ENCODE measurements at regions not wholly inside any gene's neighbourhood (a gene's known extent, or its start where the extent isn't known, plus 50 kb on each side); places are given as distances from the start of the nearest gene placed in this dataset.
A peak's percentile ranks its signal among the peaks of the same experiment; 100 is the strongest.

GRCh38 chr2:5352286-5352685, 339.9 kb upstream of the SOX11 start:
- TF ChIP-seq CTCF (conservative IDR thresholded peaks at IDR 0.05), result no peak
- TF ChIP-seq ZFX (IDR thresholded peaks at IDR 0.05), result no peak
- H3K27ac ChIP-seq, result no peak overlapping the region

DNA sequence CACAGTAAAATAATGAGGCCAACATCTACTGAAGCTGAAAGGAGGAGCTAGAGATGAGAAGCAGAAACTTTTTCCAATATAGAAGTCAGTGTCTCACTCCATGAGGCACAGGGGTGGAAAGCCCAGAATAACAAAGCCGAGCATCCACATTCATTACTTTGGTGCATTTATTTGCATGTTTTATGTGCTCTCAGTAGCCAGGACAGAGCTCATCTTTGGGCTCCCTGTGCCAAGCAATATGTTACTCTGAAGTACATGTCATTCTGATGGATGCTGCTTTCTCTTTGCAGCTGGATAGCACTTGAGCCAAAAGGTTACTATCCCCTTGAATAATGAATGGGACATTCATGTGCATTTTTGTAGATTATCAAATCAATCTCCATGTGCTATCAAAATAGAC, 338.6 kb upstream of the SOX11 start:
- no peak overlapping the region for H3K27ac ChIP-seq
- no peak for TF ChIP-seq CTCF (conservative IDR thresholded peaks at IDR 0.05)
- TF ChIP-seq ZFX (IDR thresholded peaks at IDR 0.05), result no peak

- H3K27ac ChIP-seq, result no peak overlapping the region
- TF ChIP-seq CTCF (conservative IDR thresholded peaks at IDR 0.05), result no peak
- TF ChIP-seq ZFX (IDR thresholded peaks at IDR 0.05), result no peak
These were observed 332.8 kb upstream of the SOX11 start for GRCh38 chr2:5359397-5359796.

GRCh38 chr2:5360081-5360480, 332.1 kb upstream of the SOX11 start:
- no peak overlapping the region for H3K27ac ChIP-seq
- TF ChIP-seq CTCF (conservative IDR thresholded peaks at IDR 0.05), result no peak
- no peak for TF ChIP-seq ZFX (IDR thresholded peaks at IDR 0.05)

GRCh38 chr2:5364361-5364760, 327.8 kb upstream of the SOX11 start:
- H3K27ac ChIP-seq, result no peak overlapping the region
- no peak for TF ChIP-seq ZFX (IDR thresholded peaks at IDR 0.05)
- no peak for TF ChIP-seq CTCF (conservative IDR thresholded peaks at IDR 0.05)

DNA sequence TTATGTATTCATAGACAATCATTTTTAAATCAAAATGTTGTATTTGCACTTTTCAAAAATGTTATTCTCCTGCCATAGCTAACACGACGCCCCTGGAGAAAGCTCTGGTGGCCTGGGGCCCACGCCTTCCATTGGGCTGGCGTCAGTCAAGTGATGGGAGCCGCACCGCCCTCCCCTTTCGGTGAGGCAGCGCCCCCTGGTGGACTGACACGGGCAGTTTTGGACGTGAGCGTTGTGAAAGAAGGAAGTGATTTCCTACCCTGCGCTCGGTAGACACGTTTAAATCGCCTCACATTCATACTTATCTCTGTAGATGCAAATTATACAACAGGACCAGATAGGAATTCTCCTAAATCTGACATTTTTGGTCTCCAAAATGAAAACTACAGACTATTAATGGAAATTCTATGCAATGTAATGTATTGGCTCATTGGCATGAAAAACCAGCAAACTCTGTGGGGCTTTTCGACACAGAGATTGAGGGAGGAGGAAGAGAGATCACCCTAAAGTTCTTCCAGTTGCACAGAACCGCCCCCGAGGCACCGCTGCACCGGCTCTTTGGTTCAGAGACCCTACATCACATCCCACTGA, 326.2 kb upstream of the SOX11 start:
- no peak overlapping the region for H3K27ac ChIP-seq
- TF ChIP-seq ZFX (IDR thresholded peaks at IDR 0.05) (no peak), CTCF (conservative IDR thresholded peaks at IDR 0.05) (peak; percentile 92)

- TF ChIP-seq CTCF (conservative IDR thresholded peaks at IDR 0.05) (no peak), ZFX (IDR thresholded peaks at IDR 0.05) (no peak)
- H3K27ac ChIP-seq, result no peak overlapping the region
These were observed 324.9 kb upstream of the SOX11 start for GRCh38 chr2:5367321-5367720.

All from C4-2B (cell line).